ENCODE measurements at regions not wholly inside any gene's neighbourhood (a gene's known extent, or its start where the extent isn't known, plus 50 kb on each side); places are given as distances from the start of the nearest gene placed in this dataset.

DNA sequence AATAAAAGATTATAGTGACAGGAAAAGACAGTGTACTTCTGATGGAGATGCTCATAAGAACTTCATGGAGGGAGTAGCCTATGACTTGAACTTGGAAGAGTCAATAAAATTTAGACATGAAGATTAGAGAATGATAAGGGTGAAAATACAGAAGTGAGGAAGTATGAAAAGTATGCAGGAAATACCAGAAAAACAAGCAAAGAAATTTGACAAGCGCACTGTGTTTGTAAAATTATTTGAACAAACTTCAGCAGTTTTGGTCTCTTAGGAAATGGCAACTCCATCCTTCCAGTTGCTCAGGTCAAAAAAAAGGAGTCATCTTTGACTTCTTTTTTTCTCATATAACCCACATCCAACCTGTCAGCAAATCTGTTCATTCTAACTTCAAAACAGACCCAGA is 864.0 kb upstream of the ZEB2 start:
- no peak overlapping the region for H3K27ac ChIP-seq (ENCODE audit: low read depth, low read length)
- no peaks in the 10 kb centered on the region for H3K9me3 Mint-ChIP-seq (ENCODE audit: unreplicated experiment)
- H3K36me3 ChIP-seq (ENCODE audit: insufficient read depth, low read length): no peaks in the 10 kb centered on the region
- H3K9ac ChIP-seq (ENCODE audit: low read length): no peak overlapping the region
- no peaks in the 10 kb centered on the region for H3K4me1 ChIP-seq (ENCODE audit: insufficient read depth, low read length)
- H3K9me3 ChIP-seq (ENCODE audit: insufficient read depth, low read depth, low read length): no peaks in the 10 kb centered on the region
- no peak overlapping the region for H3K4me3 Mint-ChIP-seq (ENCODE audit: unreplicated experiment)
- FAIRE-seq: no peak
- TF ChIP-seq, protein P1, sequence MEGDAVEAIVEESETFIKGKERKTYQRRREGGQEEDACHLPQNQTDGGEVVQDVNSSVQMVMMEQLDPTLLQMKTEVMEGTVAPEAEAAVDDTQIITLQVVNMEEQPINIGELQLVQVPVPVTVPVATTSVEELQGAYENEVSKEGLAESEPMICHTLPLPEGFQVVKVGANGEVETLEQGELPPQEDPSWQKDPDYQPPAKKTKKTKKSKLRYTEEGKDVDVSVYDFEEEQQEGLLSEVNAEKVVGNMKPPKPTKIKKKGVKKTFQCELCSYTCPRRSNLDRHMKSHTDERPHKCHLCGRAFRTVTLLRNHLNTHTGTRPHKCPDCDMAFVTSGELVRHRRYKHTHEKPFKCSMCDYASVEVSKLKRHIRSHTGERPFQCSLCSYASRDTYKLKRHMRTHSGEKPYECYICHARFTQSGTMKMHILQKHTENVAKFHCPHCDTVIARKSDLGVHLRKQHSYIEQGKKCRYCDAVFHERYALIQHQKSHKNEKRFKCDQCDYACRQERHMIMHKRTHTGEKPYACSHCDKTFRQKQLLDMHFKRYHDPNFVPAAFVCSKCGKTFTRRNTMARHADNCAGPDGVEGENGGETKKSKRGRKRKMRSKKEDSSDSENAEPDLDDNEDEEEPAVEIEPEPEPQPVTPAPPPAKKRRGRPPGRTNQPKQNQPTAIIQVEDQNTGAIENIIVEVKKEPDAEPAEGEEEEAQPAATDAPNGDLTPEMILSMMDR (IDR thresholded peaks at IDR 0.05; ENCODE audit: insufficient read depth, low read depth, low read length): no peak
- TF ChIP-seq EZH2 (IDR thresholded peaks at IDR 0.05; ENCODE audit: insufficient read depth, low read length): no peak
- H3K4me3 ChIP-seq (ENCODE audit: insufficient read depth, low read depth, low read length): no peak overlapping the region
- no peak overlapping the region for H3K4me2 ChIP-seq (ENCODE audit: low read length)
- DNase-seq (ENCODE audit: low read depth): no peak
- H3K27me3 Mint-ChIP-seq (ENCODE audit: low read depth, unreplicated experiment): peaks cover 1% of the 10 kb centered on the region
- no peaks in the 10 kb centered on the region for H4K20me1 ChIP-seq (ENCODE audit: insufficient read depth, low read length)
- no peak overlapping the region for H2AFZ ChIP-seq (ENCODE audit: low read depth, low read length)
- H3K27me3 ChIP-seq (ENCODE audit: insufficient read depth, low read length): no peaks in the 10 kb centered on the region
- H3K36me3 Mint-ChIP-seq (ENCODE audit: low read depth, unreplicated experiment): no peaks in the 10 kb centered on the region
- H3K79me2 ChIP-seq (ENCODE audit: insufficient read depth, low read length): no peaks in the 10 kb centered on the region
- peaks cover 17% of the 10 kb centered on the region for H3K4me1 Mint-ChIP-seq (ENCODE audit: low read depth, unreplicated experiment)
- H3K27ac Mint-ChIP-seq (ENCODE audit: unreplicated experiment): no peak overlapping the region

DNA sequence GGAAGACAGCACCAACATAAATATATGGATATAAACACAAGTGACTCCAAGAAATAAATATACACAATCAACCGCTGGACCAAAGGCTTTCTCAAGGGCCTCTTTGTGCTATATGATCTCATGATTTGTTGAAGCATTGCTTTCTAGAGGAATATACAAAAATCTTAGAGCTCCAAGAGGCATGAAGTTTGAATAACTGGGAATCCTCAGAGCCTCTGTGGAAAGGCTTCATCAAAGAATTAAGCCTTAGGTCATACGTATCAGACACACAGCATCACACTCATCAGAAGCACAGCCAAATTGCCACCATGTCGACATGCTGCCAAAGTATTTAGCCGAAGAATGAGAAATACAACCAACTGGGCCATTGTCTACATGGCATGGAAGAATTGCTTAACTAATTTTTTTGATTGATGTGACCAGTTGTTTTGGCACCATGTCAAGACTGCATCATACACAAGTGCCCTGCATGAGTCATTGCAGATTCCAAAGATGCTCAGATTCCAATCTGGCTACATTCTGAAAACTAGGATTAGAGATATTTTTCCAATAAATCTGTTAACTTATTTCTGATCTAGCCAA is 860.6 kb upstream of the ZEB2 start:
- H3K79me2 ChIP-seq (ENCODE audit: insufficient read depth, low read length): no peaks in the 10 kb centered on the region
- H2AFZ ChIP-seq (ENCODE audit: low read depth, low read length): no peak overlapping the region
- no peak overlapping the region for H3K27ac ChIP-seq (ENCODE audit: low read depth, low read length)
- H3K4me1 ChIP-seq (ENCODE audit: insufficient read depth, low read length): no peaks in the 10 kb centered on the region
- H3K4me3 Mint-ChIP-seq (ENCODE audit: unreplicated experiment): no peak overlapping the region
- no peak overlapping the region for H3K4me3 ChIP-seq (ENCODE audit: insufficient read depth, low read depth, low read length)
- H3K36me3 ChIP-seq (ENCODE audit: insufficient read depth, low read length): no peaks in the 10 kb centered on the region
- TF ChIP-seq EZH2 (IDR thresholded peaks at IDR 0.05; ENCODE audit: insufficient read depth, low read length): no peak
- TF ChIP-seq, protein P1 (IDR thresholded peaks at IDR 0.05; ENCODE audit: insufficient read depth, low read depth, low read length): no peak
- H3K27ac Mint-ChIP-seq (ENCODE audit: unreplicated experiment): peak overlapping the region; percentile 77
- DNase-seq (ENCODE audit: low read depth) (peak; percentile 80), FAIRE-seq (peak; percentile 17)
- peaks cover 1% of the 10 kb centered on the region for H3K27me3 Mint-ChIP-seq (ENCODE audit: low read depth, unreplicated experiment)
- H3K4me2 ChIP-seq (ENCODE audit: low read length): no peak overlapping the region
- no peaks in the 10 kb centered on the region for H3K36me3 Mint-ChIP-seq (ENCODE audit: low read depth, unreplicated experiment)
- H3K9me3 ChIP-seq (ENCODE audit: insufficient read depth, low read depth, low read length): no peaks in the 10 kb centered on the region
- peaks cover 17% of the 10 kb centered on the region for H3K4me1 Mint-ChIP-seq (ENCODE audit: low read depth, unreplicated experiment)
- no peaks in the 10 kb centered on the region for H3K27me3 ChIP-seq (ENCODE audit: insufficient read depth, low read length)
- no peaks in the 10 kb centered on the region for H4K20me1 ChIP-seq (ENCODE audit: insufficient read depth, low read length)
- H3K9ac ChIP-seq (ENCODE audit: low read length): no peak overlapping the region
- H3K9me3 Mint-ChIP-seq (ENCODE audit: unreplicated experiment): no peaks in the 10 kb centered on the region

DNA sequence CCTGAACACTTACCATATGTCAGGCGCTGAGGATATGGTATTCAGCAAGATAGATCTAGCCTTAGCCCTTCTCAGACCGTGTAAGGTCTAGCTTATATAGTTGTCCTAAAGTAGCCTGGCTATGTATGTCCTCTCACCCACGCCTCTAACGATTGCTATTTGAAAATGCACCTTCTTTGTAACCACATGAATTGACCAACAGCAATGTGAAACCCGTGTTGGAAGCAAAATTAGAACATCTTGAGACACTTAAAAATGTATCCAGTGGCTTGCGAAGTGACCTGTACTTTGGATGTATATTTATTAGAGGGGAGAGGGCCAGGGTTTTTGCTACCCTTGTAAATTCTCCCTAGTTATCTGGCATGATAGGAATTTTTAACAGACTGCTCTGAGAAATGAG is 860.0 kb upstream of the ZEB2 start:
- H3K4me1 Mint-ChIP-seq (ENCODE audit: low read depth, unreplicated experiment): peaks cover 17% of the 10 kb centered on the region
- H3K9me3 Mint-ChIP-seq (ENCODE audit: unreplicated experiment): no peaks in the 10 kb centered on the region
- no peaks in the 10 kb centered on the region for H3K36me3 ChIP-seq (ENCODE audit: insufficient read depth, low read length)
- H3K27ac Mint-ChIP-seq (ENCODE audit: unreplicated experiment): peak overlapping the region; percentile 77
- FAIRE-seq: no peak
- H3K36me3 Mint-ChIP-seq (ENCODE audit: low read depth, unreplicated experiment): no peaks in the 10 kb centered on the region
- no peaks in the 10 kb centered on the region for H3K27me3 Mint-ChIP-seq (ENCODE audit: low read depth, unreplicated experiment)
- no peak for DNase-seq (ENCODE audit: low read depth)
- H4K20me1 ChIP-seq (ENCODE audit: insufficient read depth, low read length): no peaks in the 10 kb centered on the region
- H3K9ac ChIP-seq (ENCODE audit: low read length): no peak overlapping the region
- no peaks in the 10 kb centered on the region for H3K79me2 ChIP-seq (ENCODE audit: insufficient read depth, low read length)
- H3K27me3 ChIP-seq (ENCODE audit: insufficient read depth, low read length): no peaks in the 10 kb centered on the region
- no peak overlapping the region for H3K4me3 Mint-ChIP-seq (ENCODE audit: unreplicated experiment)
- H3K27ac ChIP-seq (ENCODE audit: low read depth, low read length): no peak overlapping the region
- no peaks in the 10 kb centered on the region for H3K9me3 ChIP-seq (ENCODE audit: insufficient read depth, low read depth, low read length)
- H3K4me2 ChIP-seq (ENCODE audit: low read length): no peak overlapping the region
- H2AFZ ChIP-seq (ENCODE audit: low read depth, low read length): no peak overlapping the region
- no peaks in the 10 kb centered on the region for H3K4me1 ChIP-seq (ENCODE audit: insufficient read depth, low read length)
- no peak overlapping the region for H3K4me3 ChIP-seq (ENCODE audit: insufficient read depth, low read depth, low read length)
- TF ChIP-seq EZH2 (IDR thresholded peaks at IDR 0.05; ENCODE audit: insufficient read depth, low read length): no peak

Data from astrocyte (in vitro differentiated cells and primary cell).